ENCODE measurements at regions not wholly inside any gene's neighbourhood (a gene's known extent, or its start where the extent isn't known, plus 50 kb on each side); places are given as distances from the start of the nearest gene placed in this dataset.
"Not testable (repeated sequence)": the region's sequence is repeated elsewhere in the genome, so short reads cannot be mapped to it uniquely, and the experiment has no call there.

GRCh38 chr14:86305058-86305457 is 775.1 kb downstream of the FLRT2 start:
- no peak for DNase-seq

- no peak for DNase-seq
Measured at GRCh38 chr14:86299994-86300393, 770.0 kb downstream of the FLRT2 start.

DNA sequence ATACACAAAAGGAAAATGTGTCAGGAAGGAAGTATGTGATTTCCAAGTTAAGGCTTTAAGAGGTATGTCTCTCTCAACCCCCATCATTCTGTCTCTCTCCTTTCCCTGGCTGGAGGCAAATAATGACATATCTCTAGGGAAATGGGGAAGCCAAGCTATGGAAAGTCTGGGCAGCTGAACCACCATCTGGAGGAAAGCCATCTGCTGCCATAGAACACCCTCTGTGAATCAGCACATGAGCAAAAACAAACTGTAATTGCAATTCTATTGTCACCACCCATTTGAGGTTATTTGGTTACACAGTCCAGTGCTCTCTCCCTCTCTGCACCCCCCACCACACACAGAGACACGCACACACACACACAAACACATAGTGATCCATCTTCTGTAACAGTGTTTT is 766.2 kb downstream of the FLRT2 start:
- DNase-seq: no peak

DNA sequence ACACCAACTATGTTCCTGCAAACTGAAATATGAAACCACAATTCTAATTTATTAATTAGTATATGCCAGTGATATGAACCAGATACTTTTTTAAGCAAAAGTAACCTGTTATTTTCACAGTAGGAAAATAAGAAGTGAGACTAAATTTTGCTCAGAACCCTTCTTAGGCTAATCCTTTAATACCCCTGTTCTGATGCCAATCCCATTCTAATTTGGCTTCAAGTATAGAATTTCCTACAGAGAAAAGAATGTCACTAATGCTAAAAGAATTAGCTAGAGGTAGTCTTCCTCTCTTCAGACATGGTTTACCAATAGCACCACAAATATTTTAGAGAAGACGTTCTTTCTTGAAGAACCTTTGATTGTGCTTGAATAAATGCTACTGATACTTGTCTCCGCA is 758.4 kb downstream of the FLRT2 start:
- no peak for DNase-seq

GRCh38 chr14:86279405-86279804 is 749.5 kb downstream of the FLRT2 start:
- no peak for DNase-seq

DNA sequence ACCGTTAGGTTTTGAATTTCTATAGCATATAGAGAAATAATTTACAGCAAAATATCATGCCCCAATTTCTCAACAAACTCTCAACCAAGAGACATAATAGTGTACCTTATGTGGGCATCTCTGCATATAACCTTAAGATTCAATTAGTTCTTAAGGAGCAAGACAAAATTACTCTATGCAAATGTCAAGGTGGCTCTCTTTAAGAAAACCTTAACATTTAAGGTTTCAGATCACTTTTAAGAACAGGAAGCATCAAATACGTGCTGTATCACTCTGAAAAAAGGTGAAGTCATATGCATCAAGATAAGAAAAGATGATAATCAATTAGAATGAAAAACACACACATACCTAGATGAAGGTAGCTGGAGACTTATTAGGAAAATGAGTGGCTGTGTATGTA is 728.0 kb downstream of the FLRT2 start:
- no peak for DNase-seq

DNA sequence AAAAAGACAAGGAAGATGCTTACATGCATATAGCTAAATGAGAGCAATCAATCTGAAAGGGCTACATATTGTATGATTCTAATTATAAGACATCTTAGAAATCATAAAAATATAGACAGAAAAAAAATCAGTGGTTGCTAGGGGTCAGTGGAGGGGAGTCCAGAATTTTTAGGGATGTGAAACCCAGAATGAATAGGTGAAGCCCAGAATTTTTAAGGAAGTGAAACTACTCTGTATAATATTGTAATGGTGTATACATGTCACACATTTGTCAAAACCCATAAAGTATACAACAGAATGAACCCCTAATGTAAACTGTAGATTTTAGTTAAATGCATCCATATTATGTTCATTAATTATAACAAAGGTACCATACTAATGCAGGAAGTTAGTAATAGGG is 713.2 kb downstream of the FLRT2 start:
- no peak for DNase-seq

GRCh38 chr14:86237733-86238132 is 707.8 kb downstream of the FLRT2 start:
- no peak for DNase-seq

GRCh38 chr14:86221755-86222154 is 691.8 kb downstream of the FLRT2 start:
- no peak for DNase-seq

DNA sequence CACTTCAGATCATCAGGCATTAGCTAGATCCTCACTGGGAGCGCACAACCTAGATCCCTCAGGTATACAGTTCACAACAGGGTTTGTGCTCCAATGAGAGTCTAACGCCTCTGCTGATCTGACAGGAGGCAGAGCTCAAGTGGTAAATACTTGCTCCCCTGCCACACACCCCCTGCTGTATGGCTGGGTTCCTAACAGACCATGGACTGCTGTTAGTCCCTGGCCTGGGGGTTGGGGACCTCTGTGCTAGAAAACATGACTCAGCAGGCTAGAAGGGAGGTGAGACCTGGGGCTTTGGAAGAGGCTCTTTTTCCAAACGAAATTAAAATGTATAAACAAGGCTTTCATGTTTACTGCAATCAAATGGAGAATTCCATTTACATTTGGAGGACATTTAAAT is 691.1 kb downstream of the FLRT2 start:
- no peak for DNase-seq

GRCh38 chr14:86217523-86217922 is 687.6 kb downstream of the FLRT2 start:
- no peak for DNase-seq

DNA sequence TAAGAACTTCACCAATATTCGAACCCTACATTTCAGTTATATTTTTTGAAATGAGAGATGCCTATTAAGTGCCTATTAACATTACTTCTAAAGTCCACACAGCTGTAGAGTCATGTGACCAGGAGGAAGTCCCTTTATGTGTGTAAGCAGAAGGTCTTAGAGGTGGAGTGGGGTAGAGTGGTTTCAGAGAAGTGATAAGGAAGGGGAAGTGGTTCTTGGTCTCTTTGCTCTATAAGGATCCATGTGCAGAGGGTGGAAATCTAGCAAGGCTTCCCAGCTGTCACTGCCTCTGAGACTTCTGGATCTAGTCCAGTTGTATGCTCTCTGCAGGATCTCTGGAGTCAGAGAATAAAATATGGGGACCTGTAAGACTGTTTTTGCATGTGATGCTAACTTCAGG is 673.9 kb downstream of the FLRT2 start:
- no peak for DNase-seq

- DNase-seq: no peak
Measured at GRCh38 chr14:86196471-86196870, 666.5 kb downstream of the FLRT2 start.

DNA sequence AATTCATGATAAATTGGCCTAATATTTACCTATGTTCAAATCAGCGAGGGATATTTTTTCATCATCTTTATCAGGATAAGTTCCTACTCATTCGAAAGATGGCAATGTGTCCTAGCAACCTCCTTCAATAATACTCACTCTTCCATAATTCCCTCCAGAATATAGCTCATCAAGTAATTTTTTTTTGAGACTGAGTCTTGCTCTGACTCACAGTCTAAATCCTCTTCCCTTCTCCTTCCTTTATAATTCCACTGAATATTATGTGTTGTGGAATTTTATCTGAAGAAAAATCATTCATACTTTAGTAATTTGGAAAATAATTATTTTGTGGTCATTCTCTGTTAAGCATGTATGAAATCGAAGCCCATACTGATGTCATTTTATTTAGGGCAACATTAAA is 663.8 kb downstream of the FLRT2 start:
- no peak for DNase-seq

DNA sequence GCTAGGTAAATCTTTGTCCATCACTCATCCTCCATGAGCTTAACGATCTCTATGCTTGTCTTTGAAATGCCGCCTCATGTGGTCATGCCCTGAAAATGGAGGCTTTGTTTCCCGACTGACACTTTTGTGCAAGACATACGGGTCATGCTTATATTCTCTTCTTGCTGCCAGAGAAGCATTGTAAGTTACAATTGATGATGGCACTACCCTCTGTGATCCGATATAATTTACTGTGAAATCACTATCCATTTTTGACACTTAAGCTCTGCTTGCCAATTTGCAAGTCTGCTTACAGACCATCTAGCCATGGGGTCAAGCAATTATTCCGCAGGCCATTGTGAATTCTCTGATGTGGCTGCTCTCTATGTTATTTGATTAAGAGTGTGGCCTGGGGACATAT is 650.0 kb downstream of the FLRT2 start:
- DNase-seq: no peak

- no peak for DNase-seq
Measured at GRCh38 chr14:86168371-86168770, 638.4 kb downstream of the FLRT2 start.

DNA sequence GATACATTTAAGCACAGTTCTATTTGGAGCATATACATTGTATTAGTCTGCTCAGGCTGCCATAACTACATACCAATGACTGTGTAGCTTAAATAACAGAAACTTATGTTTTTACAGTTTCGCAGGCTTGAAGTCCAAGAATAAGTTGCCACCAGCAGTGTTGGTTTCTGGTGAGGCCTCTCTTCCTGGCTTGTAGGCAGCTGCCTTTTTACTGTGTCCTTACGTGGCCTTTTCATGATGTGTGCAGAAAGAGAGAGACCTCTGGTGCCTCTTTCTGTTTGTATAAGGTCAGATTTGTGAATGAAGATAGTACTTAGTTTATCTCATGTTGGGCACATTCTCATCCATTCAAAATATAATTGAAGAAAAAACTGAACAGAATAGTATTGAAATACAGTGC is 636.6 kb downstream of the FLRT2 start:
- no peak for DNase-seq

DNA sequence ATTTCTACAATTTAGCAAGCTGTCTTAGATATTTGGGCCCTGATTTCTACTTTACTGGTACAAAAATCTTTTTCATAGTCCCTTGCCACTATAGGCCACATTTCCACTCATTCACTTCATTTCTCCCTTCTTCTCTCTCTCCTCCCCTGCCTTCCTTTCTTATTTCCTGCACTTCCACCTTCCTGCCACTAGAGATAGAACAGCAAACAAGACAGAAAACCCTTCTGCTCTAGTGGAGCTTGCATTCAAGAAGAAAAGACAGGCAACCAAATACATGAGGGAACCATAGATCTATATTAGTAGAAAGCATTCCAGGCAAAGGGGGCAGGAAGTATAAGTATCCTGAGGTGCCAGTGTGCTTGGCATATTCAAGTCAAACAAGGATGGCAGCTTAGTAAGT is 623.5 kb downstream of the FLRT2 start:
- DNase-seq: no peak

- DNase-seq: no peak
Measured at GRCh38 chr14:86143248-86143647, 613.3 kb downstream of the FLRT2 start.

- DNase-seq: no peak
Measured at GRCh38 chr14:86141966-86142365, 612.0 kb downstream of the FLRT2 start.

GRCh38 chr14:86129426-86129825 is 599.5 kb downstream of the FLRT2 start:
- DNase-seq: no peak

DNA sequence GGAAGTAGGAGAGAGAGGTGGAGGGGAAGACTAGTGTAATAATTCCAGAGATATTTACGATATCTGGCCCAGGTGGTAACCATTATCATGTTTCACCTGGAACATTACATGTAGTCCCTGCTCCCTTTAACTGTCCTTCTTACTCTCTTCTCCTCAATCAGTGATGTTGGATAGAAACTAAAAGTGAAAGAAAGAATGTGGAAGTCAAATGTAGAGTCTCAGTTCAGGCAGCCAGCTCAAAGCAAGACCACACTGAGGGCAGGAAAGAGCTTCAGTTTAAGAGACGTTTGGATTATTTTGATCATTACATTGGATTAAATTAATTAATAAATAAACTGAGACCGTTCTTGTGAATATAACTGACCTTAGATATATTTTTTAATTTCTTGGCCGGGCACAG is 594.4 kb downstream of the FLRT2 start:
- DNase-seq: no peak

DNA sequence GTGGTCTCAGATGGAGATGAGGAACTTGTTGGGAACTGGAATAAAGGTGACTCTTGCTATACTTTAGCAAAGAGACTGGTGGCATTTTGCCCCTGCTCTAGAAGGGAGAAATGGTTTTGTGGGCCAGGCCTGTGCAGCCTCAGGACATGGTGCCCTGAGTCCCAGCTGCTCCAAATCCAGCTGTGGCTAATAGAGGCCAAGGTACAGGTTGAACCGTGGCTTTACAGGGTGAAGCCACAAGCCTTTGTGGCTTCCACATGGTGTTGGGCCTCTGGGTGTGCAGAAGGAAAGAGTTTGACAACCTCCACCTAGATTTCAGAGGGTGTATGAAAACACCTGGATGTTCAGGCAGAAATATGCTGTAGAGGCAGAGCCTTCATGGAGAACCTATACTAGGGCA is 586.0 kb downstream of the FLRT2 start:
- no peak for DNase-seq

DNA sequence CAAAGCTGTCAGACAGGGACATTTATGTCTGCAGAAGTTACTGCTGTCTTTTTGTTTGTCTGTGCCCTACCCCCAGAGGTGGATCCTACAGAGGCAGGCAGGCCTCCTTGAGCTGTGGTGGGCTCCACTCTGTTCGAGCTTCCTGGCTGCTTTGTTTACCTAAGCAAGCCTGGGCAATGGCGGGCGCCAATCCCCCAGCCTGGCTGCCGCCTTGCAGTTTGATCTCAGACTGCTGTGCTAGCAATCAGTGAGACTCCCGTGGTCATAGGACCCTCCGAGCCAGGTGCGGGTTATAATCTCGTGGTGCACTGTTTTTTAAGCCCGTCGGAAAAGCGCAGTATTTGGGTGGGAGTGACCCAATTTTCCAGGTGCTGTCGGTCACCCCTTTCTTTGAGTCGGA is 580.9 kb downstream of the FLRT2 start:
- DNase-seq: not testable (repeated sequence)

GRCh38 chr14:86104691-86105265 is 574.8 kb downstream of the FLRT2 start:
- no peak for DNase-seq

- DNase-seq: no peak
Measured at GRCh38 chr14:86094512-86094911, 564.6 kb downstream of the FLRT2 start.

Measured in CD4-positive, alpha-beta T cell treated with Interleukin-15 for 1 hour (primary cell).